ENCODE measurements at regions not wholly inside any gene's neighbourhood (a gene's known extent, or its start where the extent isn't known, plus 50 kb on each side); places are given as distances from the start of the nearest gene placed in this dataset.

DNA sequence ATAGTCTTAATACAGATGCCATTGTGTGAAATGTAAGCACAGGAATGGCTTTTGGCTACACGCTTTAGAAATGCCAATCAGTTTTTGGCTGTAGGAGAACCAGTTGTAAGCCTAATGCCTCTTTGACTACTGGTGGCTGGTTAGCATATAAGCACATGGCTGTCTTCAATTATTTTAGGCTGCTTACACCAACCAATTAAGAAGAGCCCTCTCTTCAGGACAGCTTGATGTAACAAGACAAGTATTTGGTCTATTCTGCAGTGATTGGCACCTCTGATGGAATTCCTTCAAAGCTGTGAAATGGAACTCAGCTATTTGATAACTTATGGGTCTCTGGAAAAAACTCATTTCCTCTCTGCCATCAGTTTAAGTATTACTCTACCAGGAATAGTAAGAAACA is 680.1 kb upstream of the FSHR start:
- no peak overlapping the region for H3K4me3 ChIP-seq (replicated peaks; ENCODE audit: low read depth, low read length)
- DNase-seq (ENCODE audit: extremely low read depth, low read depth), result no peak
- TF ChIP-seq, protein P1, sequence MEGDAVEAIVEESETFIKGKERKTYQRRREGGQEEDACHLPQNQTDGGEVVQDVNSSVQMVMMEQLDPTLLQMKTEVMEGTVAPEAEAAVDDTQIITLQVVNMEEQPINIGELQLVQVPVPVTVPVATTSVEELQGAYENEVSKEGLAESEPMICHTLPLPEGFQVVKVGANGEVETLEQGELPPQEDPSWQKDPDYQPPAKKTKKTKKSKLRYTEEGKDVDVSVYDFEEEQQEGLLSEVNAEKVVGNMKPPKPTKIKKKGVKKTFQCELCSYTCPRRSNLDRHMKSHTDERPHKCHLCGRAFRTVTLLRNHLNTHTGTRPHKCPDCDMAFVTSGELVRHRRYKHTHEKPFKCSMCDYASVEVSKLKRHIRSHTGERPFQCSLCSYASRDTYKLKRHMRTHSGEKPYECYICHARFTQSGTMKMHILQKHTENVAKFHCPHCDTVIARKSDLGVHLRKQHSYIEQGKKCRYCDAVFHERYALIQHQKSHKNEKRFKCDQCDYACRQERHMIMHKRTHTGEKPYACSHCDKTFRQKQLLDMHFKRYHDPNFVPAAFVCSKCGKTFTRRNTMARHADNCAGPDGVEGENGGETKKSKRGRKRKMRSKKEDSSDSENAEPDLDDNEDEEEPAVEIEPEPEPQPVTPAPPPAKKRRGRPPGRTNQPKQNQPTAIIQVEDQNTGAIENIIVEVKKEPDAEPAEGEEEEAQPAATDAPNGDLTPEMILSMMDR (IDR thresholded peaks at IDR 0.05; ENCODE audit: low read depth, low read length, missing control alignments), result no peak

DNA sequence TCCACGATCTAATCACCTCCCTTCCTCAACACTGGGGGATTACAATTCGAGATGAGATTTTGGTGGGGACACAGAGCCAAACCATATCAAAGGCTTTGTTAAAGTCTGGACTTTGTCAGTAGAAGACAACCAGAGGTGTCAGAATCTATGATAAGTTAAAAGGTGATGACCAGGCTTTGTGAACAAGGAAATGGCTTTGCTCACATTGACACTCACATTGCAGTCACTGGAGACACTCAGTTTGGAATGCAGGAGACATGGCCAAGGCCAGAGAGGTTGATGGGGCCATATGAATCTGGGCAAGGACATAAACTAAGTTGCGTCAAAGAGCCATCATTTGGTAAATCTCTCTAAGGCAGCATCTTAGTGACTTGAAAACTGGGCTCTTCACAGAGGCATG is 678.2 kb upstream of the FSHR start:
- no peak for DNase-seq (ENCODE audit: extremely low read depth, low read depth)
- TF ChIP-seq, protein P1 (IDR thresholded peaks at IDR 0.05; ENCODE audit: low read depth, low read length, missing control alignments), result no peak
- no peak overlapping the region for H3K4me3 ChIP-seq (replicated peaks; ENCODE audit: low read depth, low read length)

DNA sequence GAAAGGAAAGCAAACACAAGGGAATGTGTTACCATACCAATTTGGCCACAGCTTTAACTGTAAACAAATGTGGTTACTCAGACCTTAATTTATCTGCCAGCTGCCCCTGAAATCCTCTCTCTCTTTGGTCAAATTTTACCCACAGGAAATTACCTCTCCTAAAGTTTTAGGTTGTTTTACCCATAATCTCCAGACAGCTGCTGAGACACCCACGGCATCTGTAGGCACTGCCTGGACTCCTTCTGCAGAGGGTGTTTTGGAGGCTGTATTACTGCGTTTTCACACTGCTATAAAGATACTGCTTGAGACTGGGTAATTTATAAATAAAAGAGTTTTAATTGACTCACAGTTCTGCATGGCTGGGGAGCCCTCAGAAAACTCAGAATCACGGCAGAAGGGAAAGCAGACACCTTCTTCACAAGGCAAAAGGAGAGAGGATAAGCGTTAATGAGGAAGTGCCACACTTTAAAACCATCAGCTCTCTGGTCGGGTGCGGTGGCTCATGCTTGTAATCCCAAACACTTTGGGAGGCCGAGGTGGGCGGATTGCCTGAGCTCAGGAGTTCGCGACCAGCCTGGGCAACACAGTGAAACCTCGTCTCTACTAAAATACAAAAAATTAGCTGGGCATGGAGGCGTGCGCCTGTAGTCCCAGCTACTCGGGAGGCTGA is 677.5 kb upstream of the FSHR start:
- TF ChIP-seq, protein P1 (IDR thresholded peaks at IDR 0.05; ENCODE audit: low read depth, low read length, missing control alignments), result no peak
- DNase-seq (ENCODE audit: extremely low read depth, low read depth), result no peak

DNA sequence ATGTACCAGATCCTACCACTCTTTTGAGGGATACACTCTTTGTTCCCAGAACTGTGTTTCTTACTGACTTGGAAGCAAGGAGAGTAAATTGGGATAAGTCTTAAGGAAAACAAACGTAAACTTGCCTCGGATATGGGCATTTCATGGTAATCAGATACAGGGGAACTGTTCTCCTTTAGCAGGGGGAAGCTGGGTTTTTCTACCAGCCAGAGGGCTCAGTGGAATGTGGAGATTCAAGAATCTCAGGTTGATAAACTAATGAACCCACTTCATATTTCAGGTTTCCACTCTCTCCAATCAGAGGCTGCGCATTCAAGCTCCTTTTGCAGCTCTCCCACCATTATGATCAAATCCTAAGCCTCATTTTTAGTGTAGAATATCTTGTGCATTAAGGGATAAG is 676.5 kb upstream of the FSHR start:
- TF ChIP-seq, protein P1 (IDR thresholded peaks at IDR 0.05; ENCODE audit: low read depth, low read length, missing control alignments), result no peak
- no peak for DNase-seq (ENCODE audit: extremely low read depth, low read depth)
- H3K4me3 ChIP-seq (replicated peaks; ENCODE audit: low read depth, low read length), result no peak overlapping the region

More for the DNA sequence above, 677.5 kb upstream of the FSHR start:
- H3K4me3 ChIP-seq (replicated peaks; ENCODE audit: low read depth, low read length), result no peak overlapping the region

DNA sequence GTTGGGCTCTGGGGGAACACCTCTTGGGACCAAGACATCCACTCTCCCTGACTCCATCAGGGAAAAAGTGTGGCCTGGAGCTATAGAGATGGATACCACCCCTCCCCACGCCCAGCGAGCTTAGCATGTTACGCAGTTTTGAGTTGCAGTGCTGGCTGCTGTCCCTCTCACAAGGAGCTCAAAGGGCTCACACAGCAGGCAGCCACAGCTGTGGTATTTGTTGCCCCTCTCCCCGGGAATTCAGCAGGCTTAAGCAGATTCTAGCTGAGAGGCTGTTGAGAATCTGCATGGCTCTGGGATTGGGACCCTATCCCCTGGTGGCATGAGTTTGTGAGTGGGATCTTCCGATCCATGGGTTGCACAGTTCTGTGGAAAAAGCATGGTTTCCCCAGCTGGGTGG is 673.1 kb upstream of the FSHR start:
- TF ChIP-seq, protein P1 (IDR thresholded peaks at IDR 0.05; ENCODE audit: low read depth, low read length, missing control alignments), result no peak
- no peak overlapping the region for H3K4me3 ChIP-seq (replicated peaks; ENCODE audit: low read depth, low read length)
- no peak for DNase-seq (ENCODE audit: extremely low read depth, low read depth)

DNA sequence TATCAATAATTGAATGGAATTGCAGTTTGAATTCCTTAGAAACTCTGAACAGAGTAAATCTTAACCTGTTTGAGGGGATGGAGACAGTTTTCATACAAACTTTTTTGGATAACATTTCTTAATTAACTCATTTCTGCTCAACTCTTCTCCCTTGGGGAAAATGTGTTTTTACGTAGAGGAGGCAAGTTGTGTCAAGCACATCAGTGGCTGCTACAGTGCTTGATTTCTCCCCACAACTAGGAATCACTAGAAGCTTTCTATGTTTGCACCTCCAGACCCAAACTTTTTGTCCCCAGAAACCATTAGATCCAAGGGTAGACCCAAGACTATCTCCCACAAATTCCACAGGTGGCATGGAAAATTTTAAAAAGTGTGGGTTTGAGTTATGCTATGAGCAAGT is 658.9 kb upstream of the FSHR start:
- TF ChIP-seq, protein P1 (IDR thresholded peaks at IDR 0.05; ENCODE audit: low read depth, low read length, missing control alignments), result no peak
- DNase-seq (ENCODE audit: extremely low read depth, low read depth), result no peak
- no peak overlapping the region for H3K4me3 ChIP-seq (replicated peaks; ENCODE audit: low read depth, low read length)

DNA sequence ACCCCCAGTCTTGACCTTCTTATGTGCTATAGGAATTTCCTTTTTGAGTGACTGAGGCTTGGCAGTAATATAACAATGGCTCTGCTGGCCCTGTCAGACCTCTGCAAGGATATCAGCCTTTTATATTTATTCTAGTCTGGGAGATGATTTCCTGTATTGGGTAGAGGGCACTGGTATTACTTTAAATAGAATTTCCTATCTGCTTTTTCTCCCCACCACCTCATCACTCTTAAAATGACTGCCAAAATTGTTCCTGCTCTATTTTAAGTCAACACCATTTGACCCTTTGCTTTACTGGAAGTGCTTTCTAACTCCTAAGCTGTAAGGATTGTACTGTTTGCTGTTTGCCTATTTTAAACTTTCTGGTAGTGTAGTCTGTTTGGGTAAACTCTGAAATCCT is 658.4 kb upstream of the FSHR start:
- TF ChIP-seq, protein P1 (IDR thresholded peaks at IDR 0.05; ENCODE audit: low read depth, low read length, missing control alignments), result no peak
- no peak overlapping the region for H3K4me3 ChIP-seq (replicated peaks; ENCODE audit: low read depth, low read length)
- no peak for DNase-seq (ENCODE audit: extremely low read depth, low read depth)
